K562 (cell line): ENCODE measurements at regions not wholly inside any gene's neighbourhood (a gene's known extent, or its start where the extent isn't known, plus 50 kb on each side); places are given as distances from the start of the nearest gene placed in this dataset.

ENCODE experiments used
- CEBPZ ChIP-seq: fragments of 150-350 bp; IDR thresholded peaks from 2 replicates; pipeline ENCODE4 v1.6.1; 2014; ENCODE audit warnings: low read depth, mild to moderate bottlenecking, low read length, borderline replicate concordance
- FOXJ2 ChIP-seq: fragments of 200-800 bp; sonication (Bioruptor generic); IDR thresholded peaks from 2 replicates; pipeline ENCODE4 v1.6.1; 2016; ENCODE audit warnings: missing genetic modification characterization, missing compliant biosample characterization
- ZHX1 ChIP-seq: fragments of 150-350 bp; conservative IDR thresholded peaks from 2 replicates; pipeline ENCODE4 v1.6.1; 2014; ENCODE audit warnings: low read length
- ZNF696 ChIP-seq: fragments of 250-450 bp; sonication (Bioruptor Pico); conservative IDR thresholded peaks from 2 replicates; pipeline ENCODE4 v1.4.0; 2020; ENCODE audit warnings: mild to moderate bottlenecking, moderate library complexity
- TF ChIP-seq, protein P1 (sequence below): fragments of 250-450 bp; sonication (Bioruptor Pico); IDR thresholded peaks from 2 replicates; pipeline ENCODE4 v1.9.0; 2021; ENCODE audit warnings: mild to moderate bottlenecking
- TF ChIP-seq, protein P2 (sequence below): conservative IDR thresholded peaks from 2 replicates; pipeline ENCODE4 v1.6.1; 2011; ENCODE audit warnings: low read depth, mild to moderate bottlenecking, low read length; ENCODE audit not compliant: control insufficient read depth

GRCh38 chr22:22080270-22080669, 97.7 kb upstream of the TOP3B start (continued):
- TF ChIP-seq, protein P1, sequence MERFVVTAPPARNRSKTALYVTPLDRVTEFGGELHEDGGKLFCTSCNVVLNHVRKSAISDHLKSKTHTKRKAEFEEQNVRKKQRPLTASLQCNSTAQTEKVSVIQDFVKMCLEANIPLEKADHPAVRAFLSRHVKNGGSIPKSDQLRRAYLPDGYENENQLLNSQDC: no peak
- TF ChIP-seq FOXJ2 (tag) (no peak), ZNF696 (CRISPR knock-in tag) (no peak), CEBPZ (no peak), ZHX1 (no peak)
- TF ChIP-seq, protein P2, sequence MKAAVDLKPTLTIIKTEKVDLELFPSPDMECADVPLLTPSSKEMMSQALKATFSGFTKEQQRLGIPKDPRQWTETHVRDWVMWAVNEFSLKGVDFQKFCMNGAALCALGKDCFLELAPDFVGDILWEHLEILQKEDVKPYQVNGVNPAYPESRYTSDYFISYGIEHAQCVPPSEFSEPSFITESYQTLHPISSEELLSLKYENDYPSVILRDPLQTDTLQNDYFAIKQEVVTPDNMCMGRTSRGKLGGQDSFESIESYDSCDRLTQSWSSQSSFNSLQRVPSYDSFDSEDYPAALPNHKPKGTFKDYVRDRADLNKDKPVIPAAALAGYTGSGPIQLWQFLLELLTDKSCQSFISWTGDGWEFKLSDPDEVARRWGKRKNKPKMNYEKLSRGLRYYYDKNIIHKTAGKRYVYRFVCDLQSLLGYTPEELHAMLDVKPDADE: no peak
